ENCODE measurements at regions not wholly inside any gene's neighbourhood (a gene's known extent, or its start where the extent isn't known, plus 50 kb on each side); places are given as distances from the start of the nearest gene placed in this dataset.
A peak's percentile ranks its signal among the peaks of the same experiment; 100 is the strongest.

DNA sequence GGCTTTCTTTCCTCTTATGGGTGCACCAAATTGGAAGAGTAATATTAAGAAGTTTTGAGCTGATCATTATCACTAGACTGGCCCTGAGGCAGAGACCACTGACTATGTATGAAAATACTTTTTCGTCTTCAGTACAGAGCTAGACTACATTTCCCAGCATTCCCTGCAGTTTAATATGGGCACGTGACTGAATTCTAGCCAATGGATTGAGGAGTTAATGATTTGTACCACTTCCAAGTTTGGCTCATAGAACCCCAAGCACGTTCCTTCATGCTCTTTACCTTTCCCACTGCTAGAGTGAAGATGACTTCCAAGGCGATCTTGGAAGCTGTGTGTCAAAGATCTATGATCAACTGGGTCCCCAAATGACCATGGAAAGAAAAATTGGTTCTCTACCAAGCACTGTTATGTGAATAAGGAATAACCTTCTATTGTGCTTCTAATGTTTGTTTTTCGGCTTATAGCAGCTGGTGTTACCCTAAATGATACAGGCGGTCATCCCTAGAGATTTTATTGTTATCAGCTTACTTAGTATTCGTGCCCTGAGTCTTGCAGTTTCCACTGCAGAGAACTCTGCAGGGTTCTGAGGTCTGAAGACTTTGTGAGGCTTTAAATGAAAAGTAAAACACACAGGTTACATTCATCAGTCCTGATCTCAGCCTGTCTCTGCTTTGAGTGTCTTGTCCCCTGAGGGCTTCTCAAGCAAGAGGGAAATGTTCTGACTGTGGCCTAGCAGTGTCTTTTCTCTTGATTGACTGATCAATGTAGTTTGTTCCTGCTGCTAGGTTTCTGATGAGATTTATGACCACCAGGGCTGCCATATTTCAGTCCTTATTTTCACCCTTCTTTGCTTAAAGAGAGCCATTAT lies 486.8 kb downstream of the PDCD6IP start:
- DNase-seq (ENCODE audit: low read depth), result no peak

- DNase-seq (ENCODE audit: low read depth), result no peak
Measured at GRCh38 chr3:34285827-34286188, 487.4 kb downstream of the PDCD6IP start.

GRCh38 chr3:34292605-34293300 lies 494.3 kb downstream of the PDCD6IP start:
- no peak for DNase-seq (ENCODE audit: low read depth)

- DNase-seq (ENCODE audit: low read depth), result no peak
Measured at GRCh38 chr3:34294240-34294639, 495.8 kb downstream of the PDCD6IP start.

GRCh38 chr3:34296796-34297195 lies 498.4 kb downstream of the PDCD6IP start:
- no peak for DNase-seq (ENCODE audit: low read depth)

- no peak for DNase-seq (ENCODE audit: low read depth)
Measured at GRCh38 chr3:34298653-34299052, 500.2 kb downstream of the PDCD6IP start.

DNA sequence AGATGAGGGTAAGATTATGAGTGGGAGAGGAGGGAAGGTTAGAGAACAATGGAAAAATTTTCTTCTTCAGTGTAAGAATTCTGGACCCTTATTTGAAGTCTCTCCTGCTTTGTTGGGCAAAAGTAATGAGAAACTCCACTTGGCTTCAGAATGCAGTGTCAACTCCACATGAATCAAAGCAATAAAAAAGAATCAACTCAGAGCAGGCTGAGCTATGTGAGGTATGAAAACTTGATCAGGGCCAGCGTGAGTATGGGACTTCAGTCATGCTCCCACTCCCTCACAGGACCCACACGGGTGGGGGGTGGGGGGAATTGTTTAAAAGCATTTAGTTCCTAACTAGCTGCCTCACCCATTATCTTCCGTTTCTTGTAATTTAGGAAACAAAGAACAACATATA lies 502.2 kb downstream of the PDCD6IP start:
- no peak for DNase-seq (ENCODE audit: low read depth)

DNA sequence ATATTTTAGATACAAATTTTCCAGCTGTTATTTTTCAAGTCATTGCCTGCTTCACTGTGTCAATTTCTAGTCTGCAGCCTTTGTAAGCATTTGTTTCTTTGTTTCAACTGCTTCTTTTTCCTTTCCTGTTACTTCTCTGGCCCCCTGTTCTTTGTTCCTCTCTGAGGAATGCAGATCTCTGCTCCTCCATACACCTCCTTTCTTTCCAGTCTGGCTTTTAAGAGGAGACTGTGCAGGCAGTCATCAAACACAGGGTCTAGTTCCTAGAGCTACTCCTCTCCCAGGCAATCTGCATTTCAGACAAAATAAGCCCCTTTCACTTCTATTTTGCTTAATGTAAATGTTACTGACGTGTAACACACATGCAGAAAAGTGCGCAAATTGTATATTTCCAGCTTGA lies 502.9 kb downstream of the PDCD6IP start:
- DNase-seq (ENCODE audit: low read depth), result no peak

- no peak for DNase-seq (ENCODE audit: low read depth)
Measured at GRCh38 chr3:34305266-34305665, 506.8 kb downstream of the PDCD6IP start.

GRCh38 chr3:34312684-34313083 lies 514.3 kb downstream of the PDCD6IP start:
- no peak for DNase-seq (ENCODE audit: low read depth)

- DNase-seq (ENCODE audit: low read depth), result no peak
Measured at GRCh38 chr3:34319881-34320280, 521.5 kb downstream of the PDCD6IP start.

- peak; percentile 43 for DNase-seq (ENCODE audit: low read depth)
Measured at GRCh38 chr3:34323517-34323916, 525.1 kb downstream of the PDCD6IP start.

- DNase-seq (ENCODE audit: low read depth), result no peak
Measured at GRCh38 chr3:34346656-34347055, 548.2 kb downstream of the PDCD6IP start.

DNA sequence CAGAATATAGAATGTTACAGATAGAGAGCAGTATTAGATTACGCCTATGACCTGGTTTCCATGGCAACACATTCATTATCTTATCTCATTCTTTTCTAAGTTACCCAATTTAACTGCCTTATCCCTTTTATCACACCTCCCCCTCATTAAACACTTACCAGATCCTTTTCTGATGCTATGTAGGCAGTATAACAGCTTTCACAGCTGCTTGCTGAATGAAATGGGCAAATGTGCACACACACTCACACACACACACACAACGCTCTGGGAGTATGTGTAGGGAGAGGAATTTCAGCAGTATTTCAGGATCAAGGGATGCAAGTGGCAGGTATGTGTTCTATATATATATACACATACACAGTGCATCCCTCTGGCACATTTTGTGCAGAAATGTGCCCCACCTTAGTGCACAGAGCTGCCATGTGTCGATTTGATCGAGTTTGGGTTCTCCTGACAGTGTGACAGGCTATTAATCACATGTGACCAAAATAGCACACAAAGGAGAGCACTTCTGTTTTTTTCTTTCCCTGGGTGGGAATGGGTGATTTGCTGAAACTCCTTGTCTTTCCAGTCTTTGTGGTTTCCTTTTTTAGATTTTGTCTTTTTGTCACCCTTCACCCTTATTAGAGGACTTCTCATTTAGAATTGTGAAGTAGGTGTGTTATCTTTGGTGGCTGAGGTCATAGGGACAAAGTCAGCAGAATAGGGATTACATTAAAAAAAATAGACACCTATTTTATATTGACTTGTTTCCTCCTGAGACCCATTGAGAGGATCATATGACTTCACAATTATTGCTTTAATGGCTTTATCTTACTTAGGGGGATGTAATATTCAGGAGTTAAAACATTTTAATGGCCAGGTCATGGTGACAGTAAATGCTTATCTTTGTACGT lies 553.7 kb downstream of the PDCD6IP start:
- peak; percentile 3 for DNase-seq (ENCODE audit: low read depth)

DNA sequence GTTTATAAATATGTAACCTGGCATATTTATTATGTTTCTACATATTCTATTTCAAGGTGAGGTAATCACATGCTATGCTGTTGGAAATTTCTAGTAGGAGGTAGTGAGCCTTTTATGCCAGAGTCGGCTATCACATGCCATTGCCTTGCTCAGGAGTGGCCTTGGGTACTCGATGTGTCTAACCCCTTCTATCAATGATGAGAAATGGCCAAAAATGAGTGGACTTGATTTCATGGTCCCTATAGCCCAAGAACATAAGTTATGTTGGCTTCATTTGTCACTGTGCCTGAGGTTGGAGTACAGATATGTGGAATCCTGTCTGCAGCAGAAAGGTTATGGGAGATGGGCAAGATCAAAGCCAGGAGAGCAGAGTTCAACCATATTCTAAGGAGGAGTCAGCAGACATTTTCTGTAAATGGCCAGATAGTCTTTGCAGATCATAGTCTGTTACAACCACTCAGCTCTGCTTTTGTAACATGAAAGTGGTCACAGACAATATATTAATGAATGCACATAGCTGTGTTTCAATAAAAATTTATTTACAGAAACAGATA lies 554.4 kb downstream of the PDCD6IP start:
- no peak for DNase-seq (ENCODE audit: low read depth)

DNA sequence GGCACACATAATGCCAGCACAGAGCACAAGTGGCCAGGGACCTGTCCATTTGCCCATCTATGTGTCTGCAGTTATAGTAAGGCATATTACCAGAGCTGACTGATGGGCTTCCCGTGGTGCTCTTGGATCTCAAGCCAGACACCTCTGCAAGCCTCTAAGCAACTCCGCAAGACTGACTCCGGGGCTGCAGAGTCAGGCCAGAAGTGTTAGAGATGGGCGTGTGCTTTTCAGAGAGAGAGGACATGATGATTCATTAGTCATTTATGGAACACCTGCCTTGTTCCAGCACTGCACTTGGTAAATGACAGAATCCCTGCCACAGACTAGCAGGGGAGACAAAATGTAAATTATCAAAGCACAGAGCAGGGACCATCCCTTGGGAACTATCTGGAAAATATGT lies 559.0 kb downstream of the PDCD6IP start:
- DNase-seq (ENCODE audit: low read depth), result peak; percentile 53

- no peak for DNase-seq (ENCODE audit: low read depth)
Measured at GRCh38 chr3:34359064-34359463, 560.6 kb downstream of the PDCD6IP start.

- DNase-seq (ENCODE audit: low read depth), result no peak
Measured at GRCh38 chr3:34360713-34361112, 562.3 kb downstream of the PDCD6IP start.

DNA sequence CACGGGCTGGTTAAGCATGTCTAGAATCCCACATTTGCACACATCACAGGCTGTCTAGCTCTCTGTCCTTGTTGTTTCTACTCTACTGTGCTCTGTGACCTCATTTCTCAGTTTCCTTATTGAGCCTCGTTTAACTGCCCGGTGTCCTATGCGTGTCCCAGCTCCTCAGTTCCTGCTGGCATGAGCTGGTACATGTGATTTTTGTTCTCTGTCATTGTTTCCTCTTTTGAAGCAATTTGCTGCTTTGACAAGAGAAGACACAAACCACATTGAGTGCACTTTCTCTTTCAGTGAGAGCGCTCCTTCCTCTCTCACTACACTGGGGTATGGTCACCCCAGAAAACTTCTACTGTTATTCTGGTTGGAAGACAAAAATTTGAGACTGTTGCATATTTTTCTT lies 563.5 kb downstream of the PDCD6IP start:
- no peak for DNase-seq (ENCODE audit: low read depth)

GRCh38 chr3:34362910-34363309 lies 564.5 kb downstream of the PDCD6IP start:
- DNase-seq (ENCODE audit: low read depth), result no peak

GRCh38 chr3:34363881-34364280 lies 565.5 kb downstream of the PDCD6IP start:
- no peak for DNase-seq (ENCODE audit: low read depth)
